ENCODE measurements at regions not wholly inside any gene's neighbourhood (a gene's known extent, or its start where the extent isn't known, plus 50 kb on each side); places are given as distances from the start of the nearest gene placed in this dataset.

DNA sequence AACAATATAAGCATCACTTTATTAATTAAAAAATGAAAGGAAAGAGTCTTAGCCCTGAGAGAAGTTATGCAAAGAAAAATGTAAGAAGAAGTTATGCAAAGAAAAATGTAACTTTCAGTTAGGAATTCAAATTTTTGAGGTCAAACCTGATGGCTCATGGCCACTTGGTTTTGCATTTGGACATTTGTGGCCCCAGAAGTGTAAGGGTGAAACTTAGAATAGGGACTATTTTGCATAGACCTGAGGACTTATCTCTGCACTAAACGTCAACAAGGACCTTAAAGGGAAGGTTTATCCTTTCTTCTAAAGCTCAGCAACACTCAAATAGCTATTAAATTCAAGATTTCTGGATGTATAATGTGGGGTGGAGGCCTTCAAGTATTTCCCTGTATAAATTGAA lies 724.5 kb upstream of the POT1 start:
- H3K27me3 Mint-ChIP-seq = no peaks in the 10 kb centered on the region
- no peaks in the 10 kb centered on the region for H3K36me3 Mint-ChIP-seq
- H3K4me3 Mint-ChIP-seq = no peak overlapping the region
- H3K9me3 Mint-ChIP-seq = no peaks in the 10 kb centered on the region
- H3K4me1 Mint-ChIP-seq = no peaks in the 10 kb centered on the region
- H3K27ac Mint-ChIP-seq = no peak overlapping the region

GRCh38 chr7:125651823-125652528 lies 722.4 kb upstream of the POT1 start:
- H3K36me3 Mint-ChIP-seq = no peaks in the 10 kb centered on the region

DNA sequence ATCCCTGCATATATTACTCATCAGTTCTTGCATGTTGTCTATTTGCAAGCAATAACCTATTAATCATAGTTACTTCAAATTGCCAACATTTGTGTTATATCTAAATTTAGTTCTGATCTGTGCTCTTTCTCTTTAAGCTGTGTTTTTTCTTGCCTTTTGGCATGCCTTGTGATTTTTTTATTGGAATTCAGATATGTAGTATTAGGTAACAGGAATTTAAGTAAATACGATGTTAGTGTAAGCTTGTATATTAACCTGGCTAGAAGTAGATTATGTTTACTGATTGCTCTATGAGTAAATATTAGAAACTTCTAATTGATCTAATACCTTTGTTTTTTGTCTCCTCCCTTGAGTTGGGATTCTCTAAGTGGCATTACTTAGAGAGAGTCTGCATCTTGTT lies 718.9 kb upstream of the POT1 start:
- Mint-ChIP-seq H3K4me3 (no peak overlapping the region), H3K9me3 (no peaks in the 10 kb centered on the region)

More at GRCh38 chr7:125651823-125652528, 722.4 kb upstream of the POT1 start:
- no peaks in the 10 kb centered on the region for H3K4me1 Mint-ChIP-seq
- no peak overlapping the region for H3K27ac Mint-ChIP-seq
- H3K9me3 Mint-ChIP-seq = no peaks in the 10 kb centered on the region
- H3K4me3 Mint-ChIP-seq = no peak overlapping the region
- H3K27me3 Mint-ChIP-seq = no peaks in the 10 kb centered on the region

GRCh38 chr7:125645770-125646169 lies 716.1 kb upstream of the POT1 start:
- Mint-ChIP-seq H3K27ac (no peak overlapping the region), H3K4me1 (no peaks in the 10 kb centered on the region), H3K9me3 (peaks cover 5% of the 10 kb centered on the region), H3K4me3 (no peak overlapping the region), H3K27me3 (no peaks in the 10 kb centered on the region), H3K36me3 (no peaks in the 10 kb centered on the region)

More for the DNA sequence above, 718.9 kb upstream of the POT1 start:
- H3K36me3 Mint-ChIP-seq = no peaks in the 10 kb centered on the region
- H3K27ac Mint-ChIP-seq = no peak overlapping the region
- H3K4me1 Mint-ChIP-seq = no peaks in the 10 kb centered on the region
- no peaks in the 10 kb centered on the region for H3K27me3 Mint-ChIP-seq

DNA sequence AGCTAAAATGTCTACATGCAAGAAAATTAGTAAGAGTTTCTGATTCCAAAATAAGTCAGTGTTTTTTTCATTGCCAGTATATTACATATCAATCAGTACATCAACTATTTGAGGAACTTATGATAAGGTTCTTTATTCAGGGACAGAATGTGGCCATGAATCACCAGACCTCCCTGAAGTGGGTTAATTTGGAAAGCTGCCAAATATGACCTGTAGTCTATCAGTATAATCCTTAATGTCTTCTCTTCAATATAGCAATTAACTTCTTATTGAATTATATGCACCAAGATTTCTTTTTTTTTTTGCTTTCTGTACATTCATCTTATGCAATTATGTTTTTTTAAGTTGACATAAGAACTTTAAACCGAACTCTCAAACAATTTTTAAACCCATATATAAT lies 714.5 kb upstream of the POT1 start:
- Mint-ChIP-seq H3K4me3 (no peak overlapping the region), H3K27ac (no peak overlapping the region), H3K27me3 (no peaks in the 10 kb centered on the region), H3K36me3 (no peaks in the 10 kb centered on the region), H3K9me3 (peaks cover 11% of the 10 kb centered on the region), H3K4me1 (no peaks in the 10 kb centered on the region)

GRCh38 chr7:125643302-125643701 lies 713.7 kb upstream of the POT1 start:
- H3K4me3 Mint-ChIP-seq = no peak overlapping the region
- H3K27ac Mint-ChIP-seq = no peak overlapping the region
- no peaks in the 10 kb centered on the region for H3K36me3 Mint-ChIP-seq
- no peaks in the 10 kb centered on the region for H3K4me1 Mint-ChIP-seq
- peaks cover 11% of the 10 kb centered on the region for H3K9me3 Mint-ChIP-seq
- H3K27me3 Mint-ChIP-seq = no peaks in the 10 kb centered on the region

- H3K9me3 Mint-ChIP-seq = peaks cover 11% of the 10 kb centered on the region
- no peaks in the 10 kb centered on the region for H3K36me3 Mint-ChIP-seq
- no peak overlapping the region for H3K27ac Mint-ChIP-seq
- H3K4me3 Mint-ChIP-seq = no peak overlapping the region
- H3K27me3 Mint-ChIP-seq = no peaks in the 10 kb centered on the region
- no peaks in the 10 kb centered on the region for H3K4me1 Mint-ChIP-seq
Observed at GRCh38 chr7:125641884-125642283, 712.3 kb upstream of the POT1 start.

- Mint-ChIP-seq H3K9me3 (peaks cover 11% of the 10 kb centered on the region), H3K4me3 (no peak overlapping the region), H3K36me3 (no peaks in the 10 kb centered on the region), H3K27me3 (no peaks in the 10 kb centered on the region), H3K27ac (no peak overlapping the region), H3K4me1 (no peaks in the 10 kb centered on the region)
Observed at GRCh38 chr7:125636320-125636962, 706.8 kb upstream of the POT1 start.

DNA sequence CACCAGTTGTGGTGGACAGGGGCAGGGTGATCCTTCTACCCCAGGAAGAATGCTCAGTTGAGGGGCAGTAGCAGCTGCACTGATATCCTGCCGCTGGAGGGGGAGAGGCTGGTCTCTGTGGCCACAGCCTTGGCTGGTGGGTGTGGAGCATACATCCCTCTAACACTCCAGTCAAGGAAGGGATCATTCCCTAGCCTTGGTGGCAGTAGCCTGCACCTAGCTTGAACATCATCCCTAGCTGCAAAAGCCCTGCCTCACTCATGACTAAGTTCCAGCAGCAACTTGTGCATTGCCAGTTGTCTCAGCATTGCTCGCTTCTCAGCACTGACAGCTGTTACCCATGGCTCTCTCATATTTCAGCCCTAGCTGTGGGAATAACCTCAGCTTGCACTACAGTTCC lies 688.9 kb upstream of the POT1 start:
- Mint-ChIP-seq H3K27me3 (no peaks in the 10 kb centered on the region), H3K36me3 (no peaks in the 10 kb centered on the region), H3K27ac (no peak overlapping the region), H3K4me3 (no peak overlapping the region), H3K4me1 (no peaks in the 10 kb centered on the region), H3K9me3 (peaks cover 12% of the 10 kb centered on the region)

GRCh38 chr7:125611582-125611981 lies 682.0 kb upstream of the POT1 start:
- Mint-ChIP-seq H3K27me3 (no peaks in the 10 kb centered on the region), H3K4me1 (no peaks in the 10 kb centered on the region), H3K36me3 (no peaks in the 10 kb centered on the region), H3K4me3 (no peak overlapping the region), H3K27ac (no peak overlapping the region), H3K9me3 (no peaks in the 10 kb centered on the region)

GRCh38 chr7:125606671-125607070 lies 677.0 kb upstream of the POT1 start:
- no peak overlapping the region for H3K27ac Mint-ChIP-seq
- H3K36me3 Mint-ChIP-seq = no peaks in the 10 kb centered on the region

DNA sequence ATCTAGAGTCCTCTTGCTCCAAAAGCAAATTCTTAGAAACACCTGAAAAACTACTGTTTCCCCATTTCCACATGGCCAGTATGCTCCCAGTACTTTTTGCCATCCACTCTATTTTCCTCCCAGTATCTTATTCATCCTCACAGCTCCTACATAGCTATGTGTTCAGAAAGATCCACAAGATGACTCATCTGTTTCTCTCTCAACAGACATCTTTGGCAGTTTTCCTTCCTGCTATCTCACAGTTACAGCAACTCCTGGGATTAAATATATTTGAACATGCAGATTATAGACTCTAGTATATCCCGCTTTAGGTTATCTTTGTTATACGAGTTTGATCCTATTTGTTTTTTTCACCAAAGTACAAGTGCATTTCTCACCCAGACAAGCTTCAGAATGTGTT lies 675.6 kb upstream of the POT1 start:
- no peak overlapping the region for H3K27ac Mint-ChIP-seq
- no peaks in the 10 kb centered on the region for H3K27me3 Mint-ChIP-seq
- peaks cover 11% of the 10 kb centered on the region for H3K9me3 Mint-ChIP-seq
- H3K4me1 Mint-ChIP-seq = no peaks in the 10 kb centered on the region
- no peaks in the 10 kb centered on the region for H3K36me3 Mint-ChIP-seq
- H3K4me3 Mint-ChIP-seq = no peak overlapping the region

More at GRCh38 chr7:125606671-125607070, 677.0 kb upstream of the POT1 start:
- Mint-ChIP-seq H3K9me3 (peaks cover 8% of the 10 kb centered on the region), H3K27me3 (no peaks in the 10 kb centered on the region), H3K4me3 (no peak overlapping the region), H3K4me1 (no peaks in the 10 kb centered on the region)

DNA sequence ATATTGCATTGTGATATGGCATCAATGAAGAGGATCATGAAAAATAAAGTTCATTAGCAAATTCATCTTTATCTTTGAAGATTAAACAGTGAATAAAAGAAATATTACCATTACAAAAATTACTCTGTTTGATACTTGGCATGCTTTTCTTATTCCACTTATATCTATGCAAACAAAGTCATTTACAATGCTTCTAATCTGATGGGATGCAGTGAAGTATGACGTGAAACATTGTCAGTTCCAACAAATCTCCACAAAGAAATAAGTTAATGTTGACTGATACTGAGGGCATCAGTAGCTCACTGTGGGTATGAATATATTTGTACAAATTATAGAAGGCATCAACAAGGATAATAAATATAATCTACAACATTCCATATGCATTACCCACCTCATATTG lies 672.8 kb upstream of the POT1 start:
- Mint-ChIP-seq H3K27me3 (no peaks in the 10 kb centered on the region), H3K27ac (no peak overlapping the region), H3K4me1 (no peaks in the 10 kb centered on the region), H3K9me3 (peaks cover 11% of the 10 kb centered on the region), H3K36me3 (no peaks in the 10 kb centered on the region), H3K4me3 (no peak overlapping the region)

GRCh38 chr7:125599387-125599786 lies 669.8 kb upstream of the POT1 start:
- no peaks in the 10 kb centered on the region for H3K36me3 Mint-ChIP-seq
- H3K4me3 Mint-ChIP-seq = no peak overlapping the region
- no peaks in the 10 kb centered on the region for H3K4me1 Mint-ChIP-seq
- no peak overlapping the region for H3K27ac Mint-ChIP-seq
- no peaks in the 10 kb centered on the region for H3K27me3 Mint-ChIP-seq
- peaks cover 7% of the 10 kb centered on the region for H3K9me3 Mint-ChIP-seq

DNA sequence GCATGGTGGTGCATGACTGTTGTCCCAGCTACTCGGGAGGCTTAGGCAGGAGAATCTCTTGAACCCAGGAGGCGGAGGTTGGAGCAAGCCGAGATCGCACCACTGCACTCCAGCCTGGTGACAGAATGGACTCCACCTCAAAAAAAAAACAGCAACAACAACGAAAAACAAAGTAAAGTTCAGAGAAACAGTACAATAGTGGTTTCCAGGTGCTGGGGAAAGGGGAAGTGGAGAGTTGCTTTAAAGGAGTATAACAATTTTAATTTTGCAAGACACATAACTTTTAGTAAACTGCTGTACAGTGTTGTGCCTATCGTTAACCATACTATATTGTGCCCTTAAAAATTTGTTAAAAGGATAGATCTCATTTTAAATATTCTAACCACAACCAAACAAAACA lies 662.7 kb upstream of the POT1 start:
- H3K36me3 Mint-ChIP-seq = no peaks in the 10 kb centered on the region
- H3K9me3 Mint-ChIP-seq = no peaks in the 10 kb centered on the region
- no peak overlapping the region for H3K4me3 Mint-ChIP-seq
- no peaks in the 10 kb centered on the region for H3K27me3 Mint-ChIP-seq
- H3K4me1 Mint-ChIP-seq = no peaks in the 10 kb centered on the region
- no peak overlapping the region for H3K27ac Mint-ChIP-seq

- no peaks in the 10 kb centered on the region for H3K4me1 Mint-ChIP-seq
Observed at GRCh38 chr7:125573126-125573525, 643.5 kb upstream of the POT1 start.

DNA sequence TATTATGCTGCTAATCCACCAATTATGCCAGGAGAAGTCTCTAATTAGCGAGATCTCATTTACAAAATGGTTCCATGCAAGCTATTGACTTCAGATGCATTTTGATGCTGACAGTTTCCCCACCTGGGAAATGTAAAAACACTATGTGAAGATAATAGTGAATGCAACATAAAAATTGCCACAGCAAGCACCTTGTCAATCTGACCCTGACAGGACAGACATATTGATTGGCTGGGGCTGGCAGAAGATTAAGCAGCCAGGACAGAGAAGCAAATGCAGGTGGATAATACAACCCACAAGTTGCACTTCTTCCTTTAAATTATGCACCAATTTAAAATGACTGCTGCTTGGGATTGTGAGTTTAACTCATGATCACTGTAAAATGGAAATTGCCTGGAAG lies 642.8 kb upstream of the POT1 start:
- H3K27ac Mint-ChIP-seq = no peak overlapping the region
- no peaks in the 10 kb centered on the region for H3K36me3 Mint-ChIP-seq
- no peak overlapping the region for H3K4me3 Mint-ChIP-seq
- no peaks in the 10 kb centered on the region for H3K27me3 Mint-ChIP-seq
- H3K9me3 Mint-ChIP-seq = no peaks in the 10 kb centered on the region
- no peaks in the 10 kb centered on the region for H3K4me1 Mint-ChIP-seq

More at GRCh38 chr7:125573126-125573525, 643.5 kb upstream of the POT1 start:
- Mint-ChIP-seq H3K9me3 (no peaks in the 10 kb centered on the region), H3K27ac (no peak overlapping the region), H3K27me3 (no peaks in the 10 kb centered on the region), H3K4me3 (no peak overlapping the region), H3K36me3 (no peaks in the 10 kb centered on the region)
